Daoy (cell line): ENCODE measurements at regions not wholly inside any gene's neighbourhood (a gene's known extent, or its start where the extent isn't known, plus 50 kb on each side); places are given as distances from the start of the nearest gene placed in this dataset.
"Not testable (repeated sequence)": the region's sequence is repeated elsewhere in the genome, so short reads cannot be mapped to it uniquely, and the experiment has no call there.

Experiments
- DNase-seq: peaks from one replicate; pipeline ENCODE4 v3.0.0-alpha.2; 2015; ENCODE audit warnings: low read depth

DNA sequence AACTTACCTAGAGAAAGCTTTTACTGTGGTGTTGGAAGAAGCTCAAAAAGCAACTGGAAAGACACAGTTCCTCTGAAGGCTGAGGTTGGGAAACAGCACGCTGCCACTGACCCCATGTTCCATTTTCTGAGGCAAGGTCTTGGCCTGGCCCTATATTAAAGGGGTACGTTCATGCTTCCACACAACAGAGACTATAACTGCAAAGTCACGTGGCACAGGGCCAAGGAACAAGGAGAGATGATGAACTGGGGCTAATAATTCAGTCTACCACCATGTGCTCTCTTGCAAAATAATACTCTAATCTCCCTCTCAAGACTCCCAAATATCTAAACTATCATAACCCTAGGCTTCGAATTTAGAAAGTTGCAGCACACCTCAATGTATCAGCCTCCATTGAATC, 381.6 kb downstream of the DSEL start:
- no peak for DNase-seq

DNA sequence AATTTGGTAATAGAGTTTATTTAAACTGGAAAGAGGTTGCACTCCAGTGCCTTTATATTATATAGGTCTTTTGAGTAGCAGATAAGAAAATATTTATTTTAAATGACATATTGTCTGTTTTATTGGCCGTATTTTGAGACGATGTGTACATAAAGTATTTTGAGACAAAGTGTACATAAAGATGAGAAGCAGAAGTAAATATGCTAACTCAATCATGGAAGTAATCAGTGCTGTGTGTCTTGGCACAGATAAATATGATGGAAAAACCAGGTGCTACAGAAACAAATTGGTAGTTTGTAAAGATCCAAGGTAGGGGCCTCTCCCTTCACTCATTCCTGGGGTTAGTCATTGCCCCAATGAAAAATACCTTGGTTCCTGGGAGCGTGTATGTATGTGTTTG, 382.9 kb downstream of the DSEL start:
- no peak for DNase-seq

DNA sequence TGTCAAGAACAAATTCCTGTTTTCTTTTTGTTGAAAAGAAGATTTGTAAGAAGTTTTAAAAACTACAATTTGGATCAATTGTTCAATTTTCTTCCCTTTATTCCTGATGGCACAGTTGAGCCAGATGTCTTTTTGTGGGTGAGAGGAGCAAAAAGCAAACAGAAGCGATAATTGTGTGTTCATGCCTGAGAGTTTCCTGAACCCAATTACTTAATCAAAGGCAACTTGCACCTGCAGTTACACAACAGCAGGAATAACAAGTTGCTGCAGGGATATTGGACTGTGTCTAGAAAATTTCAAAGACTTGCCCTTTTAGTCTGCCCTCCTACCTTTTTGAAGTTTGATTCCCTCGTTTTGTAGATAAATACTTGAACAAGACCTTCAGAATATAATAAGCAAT, 383.6 kb downstream of the DSEL start:
- DNase-seq = no peak

DNA sequence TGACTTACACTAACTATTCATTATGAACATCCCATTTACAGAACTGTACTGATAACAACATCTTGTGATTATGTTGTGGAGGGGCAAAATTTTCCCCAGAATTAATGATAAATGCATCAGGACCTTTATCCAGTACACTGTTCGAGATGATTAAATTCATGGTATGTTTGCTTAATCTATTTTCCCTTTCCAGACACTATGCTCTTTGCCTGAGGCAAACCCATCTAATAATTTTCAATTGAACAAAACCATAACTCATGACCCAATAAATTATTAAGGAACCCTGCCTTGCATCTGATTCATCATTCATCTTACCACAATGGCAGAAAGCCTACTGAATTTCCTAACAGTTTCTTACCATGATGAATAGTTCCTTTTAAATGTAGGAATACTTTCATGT, 385.0 kb downstream of the DSEL start:
- no peak for DNase-seq

DNA sequence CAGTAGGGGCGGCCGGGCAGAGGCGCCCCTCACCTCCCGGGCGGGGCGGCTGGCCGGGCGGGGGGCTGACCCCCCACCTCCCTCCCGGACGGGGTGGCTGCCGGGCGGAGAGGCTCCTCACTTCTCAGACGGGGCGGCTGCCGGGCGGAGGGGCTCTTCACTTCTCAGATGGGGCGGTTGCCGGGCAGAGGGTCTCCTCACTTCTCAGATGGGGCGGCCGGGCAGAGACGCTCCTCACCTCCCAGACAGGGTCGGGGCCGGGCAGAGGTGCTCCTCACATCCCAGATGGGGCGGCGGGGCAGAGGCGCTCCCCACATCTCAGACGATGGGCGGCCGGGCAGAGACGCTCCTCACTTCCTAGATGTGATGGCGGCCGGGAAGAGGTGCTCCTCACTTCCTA, 389.8 kb downstream of the DSEL start:
- not testable (repeated sequence) for DNase-seq

DNA sequence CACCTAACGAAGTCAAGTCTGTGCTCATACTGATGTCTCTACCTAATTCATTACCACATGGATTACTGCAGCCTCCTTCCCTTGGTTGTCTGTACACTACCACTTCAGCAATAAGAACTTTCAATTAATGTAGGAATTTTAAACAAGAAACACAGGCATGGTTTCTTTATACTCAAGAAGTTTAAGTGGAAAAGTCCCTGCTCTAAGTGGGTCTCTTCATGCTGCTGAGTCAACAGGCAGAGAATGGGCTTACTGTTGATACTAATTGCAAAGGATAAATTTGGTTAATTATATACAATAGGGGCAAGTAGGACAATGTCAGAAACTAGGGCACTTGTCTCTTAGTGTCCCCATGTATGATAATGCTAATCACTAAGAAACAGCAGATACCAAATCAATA, 392.6 kb downstream of the DSEL start:
- DNase-seq = no peak

DNA sequence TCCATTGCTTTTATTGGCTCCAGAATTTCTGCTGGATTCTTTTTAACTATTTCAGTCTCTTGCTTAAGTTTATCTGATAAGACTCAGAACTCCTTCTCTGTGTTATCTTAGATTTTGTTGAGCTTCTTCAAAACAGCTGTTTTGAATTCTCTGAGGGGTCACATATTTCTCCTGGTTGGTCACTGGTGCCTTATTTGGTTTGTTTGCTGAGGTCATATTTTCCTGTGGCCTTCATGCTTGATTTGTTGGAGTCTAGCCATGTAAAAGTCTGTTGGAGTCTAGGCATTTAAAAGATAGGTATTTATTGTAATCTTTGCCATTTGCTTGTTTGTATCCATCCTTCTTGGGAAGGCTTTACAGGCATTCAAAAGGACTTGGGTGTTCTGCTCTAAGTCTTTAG, 398.7 kb downstream of the DSEL start:
- no peak for DNase-seq

DNA sequence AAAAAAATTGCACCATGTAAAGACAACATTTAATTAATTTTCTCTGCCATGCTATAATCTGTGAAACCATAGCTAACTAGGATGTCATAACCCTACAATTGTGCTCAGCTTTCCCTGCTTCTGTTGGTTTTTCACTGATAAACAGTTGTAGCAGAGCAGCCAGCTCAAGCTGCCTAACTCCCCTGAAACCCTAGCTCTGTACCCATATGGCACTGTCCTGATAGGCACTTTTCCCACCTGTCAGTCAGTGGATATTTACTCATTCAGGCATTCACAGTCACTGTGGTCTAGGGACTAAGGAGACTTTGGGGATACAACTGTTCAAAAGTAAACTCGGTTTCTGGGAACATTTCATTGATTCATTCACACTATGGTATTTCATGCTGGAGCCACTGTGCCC, 407.0 kb downstream of the DSEL start:
- no peak for DNase-seq

DNA sequence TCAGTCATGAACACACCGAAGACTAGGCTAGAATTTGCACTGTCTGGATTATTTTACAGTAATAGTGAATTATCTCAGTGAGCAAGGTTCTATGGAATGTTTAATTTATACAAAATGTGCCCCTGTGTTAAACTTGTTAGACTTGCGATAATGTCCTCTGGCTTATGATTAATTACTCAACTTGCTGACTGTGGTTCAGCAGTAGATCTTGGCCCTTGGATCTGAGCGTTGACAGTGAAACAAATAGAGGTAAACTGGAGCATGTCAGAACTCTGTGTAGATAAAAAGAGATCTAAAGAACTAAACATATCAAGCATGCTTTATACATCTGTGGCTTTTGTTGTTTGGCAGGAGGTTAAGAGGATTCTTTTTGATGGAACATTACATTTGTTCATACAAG, 407.6 kb downstream of the DSEL start:
- DNase-seq = no peak

DNA sequence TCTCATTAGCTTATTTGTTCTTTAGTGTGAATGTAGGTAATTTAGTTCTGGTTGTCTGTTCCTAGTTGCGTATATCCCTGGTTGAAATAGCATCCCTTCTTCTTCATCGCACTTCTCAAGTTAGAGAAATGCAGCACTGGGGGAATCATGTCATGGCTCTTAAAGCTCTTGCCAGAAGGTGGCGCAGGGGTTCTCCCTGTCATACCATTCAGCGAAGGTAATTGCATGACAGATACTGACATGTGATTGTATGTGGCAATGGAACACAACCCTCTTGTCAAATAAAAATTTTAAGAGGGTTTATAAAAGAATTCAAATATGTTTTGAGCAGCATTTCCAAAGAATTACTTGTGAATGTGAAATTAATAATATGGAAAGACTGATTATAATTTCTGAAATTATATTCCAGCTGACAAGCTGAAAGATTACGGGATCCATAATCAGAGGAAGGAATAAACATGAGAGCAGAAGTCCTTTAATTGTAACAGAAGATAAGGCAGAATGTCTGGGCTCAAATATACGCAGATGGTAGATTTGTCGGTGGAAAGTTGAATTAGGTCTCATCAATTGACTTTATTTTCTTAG, 411.7 kb downstream of the DSEL start:
- peak; percentile 5 for DNase-seq

DNA sequence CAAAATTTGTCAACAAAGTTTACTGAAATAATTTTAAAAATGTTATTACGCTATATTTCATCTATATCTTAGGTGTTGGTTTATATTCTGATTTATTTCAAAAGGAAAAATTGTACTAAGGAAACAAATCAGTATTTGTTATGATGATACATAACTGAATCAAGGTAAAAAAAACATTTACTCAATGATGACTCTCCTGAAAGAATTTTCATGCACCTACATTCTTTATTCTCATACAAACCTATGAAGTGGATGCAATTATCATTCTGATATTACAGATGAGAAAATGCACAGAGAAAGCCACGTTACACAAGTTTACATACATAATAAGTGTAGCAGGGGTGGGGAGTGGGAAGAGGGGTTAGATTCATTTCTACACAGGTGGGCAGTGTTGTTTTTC, 422.4 kb downstream of the DSEL start:
- no peak for DNase-seq

DNA sequence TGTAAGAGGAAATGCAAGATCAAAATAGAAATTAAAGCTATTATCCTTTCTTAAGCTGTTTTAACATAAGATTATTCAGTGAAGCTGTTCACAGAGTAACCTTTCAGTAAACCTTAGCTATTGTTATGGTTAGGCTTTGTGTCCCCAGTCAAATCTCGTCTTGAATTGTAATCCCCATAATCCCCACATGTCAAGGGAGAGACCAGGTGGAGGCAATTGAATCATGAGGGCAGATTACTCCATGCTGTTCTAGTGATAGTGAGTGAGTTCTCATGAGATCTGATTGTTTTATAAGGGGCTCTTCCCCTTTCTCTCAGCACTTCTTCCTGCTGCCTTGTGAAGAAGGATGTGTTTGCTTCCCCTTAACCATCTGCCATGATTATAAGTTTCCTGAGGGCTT, 424.4 kb downstream of the DSEL start:
- DNase-seq = no peak

DNA sequence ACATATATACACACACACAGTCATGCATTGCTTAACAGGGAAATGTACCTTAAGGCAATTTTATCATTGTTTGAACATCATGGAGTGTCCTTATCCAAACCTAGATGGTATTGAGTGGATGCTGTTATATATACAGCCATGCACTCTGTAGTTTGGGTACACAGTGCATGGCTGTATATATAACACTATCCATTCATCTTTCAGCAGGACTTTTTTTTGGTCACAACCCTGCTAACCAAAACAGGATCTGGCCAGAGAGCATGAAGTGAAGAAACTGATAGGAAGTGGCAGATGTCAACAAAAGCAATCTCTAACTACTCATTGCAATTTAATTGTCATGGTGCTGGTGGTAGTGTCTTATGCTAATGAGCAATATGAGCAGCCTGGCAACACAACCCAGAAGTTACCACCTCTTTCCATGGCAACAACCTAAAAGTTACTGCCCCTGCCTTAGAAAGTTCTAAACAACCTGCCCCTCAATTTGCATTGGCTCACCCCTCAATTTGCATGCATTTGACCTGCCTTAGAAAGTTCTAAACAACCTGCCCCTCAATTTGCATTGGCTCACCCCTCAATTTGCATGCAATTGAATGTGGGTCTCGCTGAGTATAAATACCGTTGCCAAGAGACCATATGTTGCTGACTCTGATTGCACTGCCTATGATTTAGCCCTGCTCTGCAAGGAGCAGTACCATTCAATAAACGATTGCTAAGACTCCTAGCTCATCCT, 434.9 kb downstream of the DSEL start:
- no peak for DNase-seq

DNA sequence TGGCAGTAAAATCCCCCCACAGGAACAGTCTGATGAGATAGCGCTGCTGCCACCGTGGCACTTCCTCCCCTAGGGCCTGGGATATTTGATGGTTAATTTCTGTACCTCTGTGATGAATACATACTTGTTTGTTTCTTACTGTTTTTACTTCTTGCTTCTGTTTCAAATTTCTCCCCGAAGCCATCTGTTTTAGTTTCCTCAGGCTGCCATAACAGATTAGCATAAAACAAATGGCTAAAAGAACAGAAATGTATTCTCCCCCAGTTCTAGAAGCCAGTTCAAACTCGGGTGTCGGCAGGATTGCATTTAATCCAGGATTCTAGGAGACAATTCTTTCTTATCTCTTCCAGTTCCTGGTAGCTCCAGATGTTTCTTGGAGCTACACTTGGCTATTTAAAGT, 435.9 kb downstream of the DSEL start:
- no peak for DNase-seq

DNA sequence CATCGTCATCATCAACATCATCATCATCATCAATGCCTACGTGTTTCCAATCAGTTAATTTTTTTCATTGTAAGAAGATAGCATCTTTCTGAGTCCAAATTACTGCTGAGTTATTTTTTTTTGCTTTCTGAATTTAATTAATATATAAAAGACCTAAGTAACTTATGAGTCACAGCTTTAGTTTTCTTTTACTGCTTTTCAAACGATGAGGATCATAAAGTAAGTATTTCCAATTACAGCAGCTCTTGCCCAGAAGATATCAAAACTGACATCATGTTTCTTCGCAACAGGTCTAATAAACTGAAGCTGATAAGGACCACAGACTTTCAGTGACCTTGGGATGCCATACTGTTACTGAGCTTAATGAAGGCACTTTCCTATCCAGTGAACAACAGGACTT, 442.2 kb downstream of the DSEL start:
- no peak for DNase-seq

DNA sequence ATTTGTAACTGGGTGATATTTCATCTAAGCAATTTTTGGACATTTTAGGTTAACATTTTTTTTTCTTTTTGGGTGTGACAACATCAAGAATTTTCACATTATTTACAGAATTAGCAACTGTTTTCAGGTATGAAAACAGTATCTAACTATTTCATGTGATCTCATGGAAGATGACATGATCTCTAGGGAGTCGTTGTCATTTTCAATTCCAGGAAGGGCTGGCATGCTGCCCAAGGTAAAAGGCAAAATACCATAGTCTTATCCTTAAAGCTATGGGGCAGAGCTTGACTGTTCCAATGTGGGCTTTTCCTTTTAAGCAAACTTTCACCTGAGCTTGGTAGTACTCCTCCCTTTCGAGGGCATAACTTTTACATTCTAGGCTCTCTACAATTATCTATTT, 443.7 kb downstream of the DSEL start:
- no peak for DNase-seq

DNA sequence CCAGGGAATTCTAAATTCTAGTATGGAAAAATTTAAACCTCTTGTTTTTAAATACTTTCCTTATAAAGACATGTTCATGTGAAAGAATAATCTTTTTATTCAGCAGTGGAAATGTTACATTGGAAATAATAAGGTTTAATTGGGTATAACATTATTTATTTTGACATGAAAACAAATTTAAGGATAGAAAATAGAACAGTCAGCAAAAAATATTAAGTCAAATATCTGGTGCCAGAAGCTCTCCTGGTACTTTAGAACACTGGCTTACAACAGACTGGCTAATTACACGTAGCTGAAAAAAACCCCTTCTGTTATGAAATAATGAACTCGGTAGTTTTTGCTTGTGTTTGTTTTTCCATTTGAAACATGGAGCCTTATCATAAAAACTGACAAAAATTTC, 447.9 kb downstream of the DSEL start:
- DNase-seq = no peak

DNA sequence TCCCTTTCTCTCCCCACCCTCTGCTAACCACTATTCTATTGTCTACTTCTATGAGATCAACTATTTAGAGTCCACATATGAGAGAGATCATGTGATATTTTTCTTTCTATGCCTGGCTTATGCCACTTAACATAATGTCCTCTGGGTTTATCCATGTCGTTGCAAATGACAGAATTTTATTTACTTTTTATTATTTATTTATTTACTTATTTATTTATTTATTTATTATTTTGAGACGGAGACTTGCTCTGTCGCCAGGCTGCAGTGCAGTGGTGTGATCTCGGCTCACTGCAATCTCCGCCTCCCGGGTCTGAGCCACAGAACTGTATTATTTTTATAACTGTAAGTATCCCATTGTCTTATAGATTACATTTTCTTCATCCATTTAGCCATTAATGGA, 443.4 kb upstream of the CDH19 start:
- DNase-seq = no peak

DNA sequence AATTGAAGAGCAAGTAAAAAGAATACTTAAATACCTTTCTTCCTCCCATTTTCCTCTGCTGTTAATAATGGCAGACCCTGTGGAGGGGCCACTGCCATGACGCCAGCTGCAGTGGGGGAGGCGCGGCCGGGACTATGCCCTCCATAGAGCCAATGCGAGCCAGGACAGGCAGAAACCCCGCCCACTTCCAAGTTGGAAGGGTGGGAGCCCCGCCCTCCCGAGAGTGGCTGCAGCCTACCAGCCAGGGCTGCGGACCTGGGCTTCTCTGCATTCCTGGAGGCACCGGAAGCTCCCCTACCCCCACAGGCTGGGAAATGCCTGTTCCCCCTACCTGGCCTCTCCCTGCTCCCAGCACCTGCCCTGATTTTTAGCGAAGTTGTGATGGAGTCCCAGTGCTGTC, 439.4 kb upstream of the CDH19 start:
- DNase-seq = no peak

DNA sequence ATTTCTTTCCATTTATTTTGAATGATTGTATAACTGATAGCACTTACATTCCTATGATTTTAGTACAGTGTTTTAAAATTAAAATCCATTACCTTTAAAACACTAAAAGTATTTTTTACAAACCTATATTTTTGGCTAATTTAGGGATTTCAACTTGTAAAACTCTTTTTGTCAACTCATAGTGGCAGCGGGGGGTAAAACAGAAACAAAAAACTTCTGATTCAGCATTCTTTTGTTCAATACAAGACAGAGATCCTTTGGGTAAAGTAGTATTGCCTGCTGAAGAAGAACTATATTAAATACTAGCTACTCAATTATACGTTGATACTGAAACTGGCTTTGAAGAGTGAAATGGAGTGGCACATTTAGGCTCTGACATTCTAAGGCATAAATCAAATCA, 437.4 kb upstream of the CDH19 start:
- no peak for DNase-seq

DNA sequence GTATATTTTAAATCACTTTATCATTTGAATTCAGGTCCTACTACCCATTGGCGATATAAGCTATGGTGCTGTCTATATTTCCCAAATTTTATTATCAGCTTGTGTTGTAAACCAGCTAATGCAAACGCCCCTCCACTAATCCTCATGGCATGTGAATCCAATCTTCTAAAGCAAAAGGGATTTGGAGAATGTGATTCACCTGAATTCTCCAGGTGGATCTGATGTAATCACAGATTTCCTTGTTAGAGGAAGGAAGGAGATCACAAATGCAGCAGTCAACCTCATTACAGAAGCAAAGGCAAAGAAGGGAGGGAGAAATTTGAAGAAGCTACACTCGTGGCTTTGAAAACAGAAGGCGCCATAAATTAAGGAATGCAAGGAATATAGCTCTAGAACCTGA, 431.1 kb upstream of the CDH19 start:
- DNase-seq = no peak

DNA sequence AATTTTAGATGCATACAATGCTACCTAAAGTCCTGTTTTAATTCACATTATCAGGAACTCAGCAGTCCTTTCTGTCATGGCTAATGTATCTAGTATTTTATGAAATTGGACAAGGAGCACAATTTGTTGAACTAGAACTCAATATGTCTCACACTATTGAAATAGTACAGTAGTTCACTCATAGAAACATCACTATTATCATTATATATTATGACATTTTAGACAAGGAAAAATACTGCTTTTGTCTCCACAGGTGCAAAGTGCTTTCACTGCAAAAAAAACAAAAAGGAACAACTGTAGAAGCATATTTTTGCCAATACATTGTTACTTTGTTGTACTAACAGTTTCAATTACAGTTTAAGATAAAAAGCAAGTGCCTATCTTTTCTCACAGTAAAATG, 419.2 kb upstream of the CDH19 start:
- DNase-seq = no peak

DNA sequence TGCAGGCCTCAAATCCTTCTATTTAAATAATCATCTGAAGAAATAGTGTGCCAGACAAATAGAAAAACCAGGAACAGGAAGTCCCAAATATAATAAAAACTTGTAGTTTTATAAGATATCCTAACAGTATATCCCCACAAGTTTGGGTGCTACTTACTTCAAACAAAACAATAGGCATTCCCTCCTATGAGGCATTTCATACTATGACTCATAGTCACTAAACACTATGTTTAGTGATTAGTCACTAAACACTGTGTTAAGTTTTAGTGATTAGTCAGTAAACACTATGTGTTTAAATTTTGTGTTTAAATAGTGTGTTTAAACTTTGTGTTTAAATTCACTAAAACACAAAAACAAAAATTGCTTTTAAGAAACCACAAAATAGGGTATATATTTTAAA, 407.0 kb upstream of the CDH19 start:
- DNase-seq = no peak

DNA sequence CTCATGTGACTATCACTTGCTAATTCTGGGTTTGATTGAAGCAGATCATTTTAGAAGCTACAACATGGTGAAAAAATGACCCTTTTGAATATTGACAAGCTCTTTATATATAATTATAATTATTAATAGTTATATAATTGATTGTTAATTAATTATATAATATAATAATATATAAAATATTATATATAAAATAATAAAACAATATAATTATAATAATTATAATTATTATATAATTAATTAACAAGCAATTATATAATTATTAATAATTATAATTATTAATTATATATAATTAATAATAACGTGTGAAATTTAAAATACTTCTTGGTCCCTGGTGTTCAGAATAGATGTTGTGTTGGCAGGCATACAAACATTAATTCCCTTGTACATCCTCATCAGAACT, 404.1 kb upstream of the CDH19 start:
- no peak for DNase-seq
